Activated CD8-positive, alpha-beta T cell treated with anti-CD3 and anti-CD28 coated beads for 36 hours (primary cell): ENCODE measurements at regions not wholly inside any gene's neighbourhood (a gene's known extent, or its start where the extent isn't known, plus 50 kb on each side); places are given as distances from the start of the nearest gene placed in this dataset.

Source experiments
- ATAC-seq: fragments of 200-7000 bp; cut with Tn5 transposase; one replicate; pipeline ENCODE4 v1.10.0; 2021; ENCODE audit warnings: mild to moderate bottlenecking, moderate library complexity
- CTCF ChIA-PET: fragments of 350-600 bp; sonication (Branson Sonifier 250); formaldehyde crosslinking; loops from one replicate; lab custom pipeline; 2021; ENCODE audit warnings: antibody characterized with exemption; lab: Charles Lee
- POLR2A ChIA-PET: fragments of 350-600 bp; sonication (Branson Sonifier 250); formaldehyde crosslinking; loops from one replicate; lab custom pipeline; 2021; ENCODE audit warnings: antibody characterized with exemption; lab: Charles Lee
- DNase-seq: peaks from one replicate; pipeline ENCODE4 v3.0.0-alpha.2; 2020
- H3K27ac Mint-ChIP-seq: one replicate; pipeline ENCODE4 v1.8.0; 2021; ENCODE audit warnings: mild to moderate bottlenecking, mixed read lengths
- H3K27me3 Mint-ChIP-seq: one replicate; pipeline ENCODE4 v1.8.0; 2021; ENCODE audit warnings: mixed read lengths
- H3K36me3 Mint-ChIP-seq: one replicate; pipeline ENCODE4 v1.8.0; 2021; ENCODE audit warnings: low read depth, mixed read lengths
- H3K4me1 Mint-ChIP-seq: one replicate; pipeline ENCODE4 v1.8.0; 2021; ENCODE audit warnings: low read depth, mixed read lengths
- H3K4me3 Mint-ChIP-seq: one replicate; pipeline ENCODE4 v1.8.0; 2021; ENCODE audit warnings: mild to moderate bottlenecking, moderate library complexity, mixed read lengths
- H3K9me3 Mint-ChIP-seq: one replicate; pipeline ENCODE4 v1.8.0; 2021; ENCODE audit warnings: mixed read lengths
- CTCF ChIP-seq: fragments of 200-600 bp; IDR thresholded peaks from one replicate; pipeline ENCODE4 v1.8.0; 2022; ENCODE audit warnings: antibody characterized with exemption, mild to moderate bottlenecking
- intact Hi-C: fragments of 100-400 bp; cut with micrococcal nuclease; formaldehyde crosslinking; loops from one replicate; pipeline ENCODE4 v1.10.0; 2022

GRCh38 chr5:88401686-88402085, 133.0 kb upstream of the TMEM161B start:
- no peak for ATAC-seq
- H3K9me3 Mint-ChIP-seq: no peaks in the 10 kb centered on the region
- H3K36me3 Mint-ChIP-seq: no peaks in the 10 kb centered on the region
- peaks cover 4% of the 10 kb centered on the region for H3K4me1 Mint-ChIP-seq
- POLR2A ChIA-PET: no interaction called here
- intact Hi-C loops: no loop called here
- no peak for DNase-seq
- CTCF ChIA-PET: no interaction called here
- H3K4me3 Mint-ChIP-seq: no peak overlapping the region
- H3K27ac Mint-ChIP-seq: no peak overlapping the region
- no peak for TF ChIP-seq CTCF
- peaks cover 14% of the 10 kb centered on the region for H3K27me3 Mint-ChIP-seq

GRCh38 chr5:88401228-88401627, 132.6 kb upstream of the TMEM161B start:
- ChIA-PET CTCF (no interaction called here), POLR2A (no interaction called here)
- Mint-ChIP-seq H3K36me3 (no peaks in the 10 kb centered on the region), H3K4me3 (no peak overlapping the region), H3K27me3 (peaks cover 16% of the 10 kb centered on the region), H3K9me3 (no peaks in the 10 kb centered on the region), H3K27ac (no peak overlapping the region), H3K4me1 (peaks cover 4% of the 10 kb centered on the region)
- no peak for TF ChIP-seq CTCF
- intact Hi-C loops: no loop called here
- DNase-seq (no peak), ATAC-seq (no peak)

GRCh38 chr5:88399561-88399960, 130.9 kb upstream of the TMEM161B start:
- ChIA-PET CTCF (no interaction called here), POLR2A (no interaction called here)
- Mint-ChIP-seq H3K27ac (no peak overlapping the region), H3K9me3 (no peaks in the 10 kb centered on the region), H3K36me3 (no peaks in the 10 kb centered on the region), H3K4me3 (no peak overlapping the region), H3K4me1 (peaks cover 4% of the 10 kb centered on the region), H3K27me3 (peaks cover 11% of the 10 kb centered on the region)
- no peak for TF ChIP-seq CTCF
- intact Hi-C loops: no loop called here
- no peak for ATAC-seq
- DNase-seq: no peak

DNA sequence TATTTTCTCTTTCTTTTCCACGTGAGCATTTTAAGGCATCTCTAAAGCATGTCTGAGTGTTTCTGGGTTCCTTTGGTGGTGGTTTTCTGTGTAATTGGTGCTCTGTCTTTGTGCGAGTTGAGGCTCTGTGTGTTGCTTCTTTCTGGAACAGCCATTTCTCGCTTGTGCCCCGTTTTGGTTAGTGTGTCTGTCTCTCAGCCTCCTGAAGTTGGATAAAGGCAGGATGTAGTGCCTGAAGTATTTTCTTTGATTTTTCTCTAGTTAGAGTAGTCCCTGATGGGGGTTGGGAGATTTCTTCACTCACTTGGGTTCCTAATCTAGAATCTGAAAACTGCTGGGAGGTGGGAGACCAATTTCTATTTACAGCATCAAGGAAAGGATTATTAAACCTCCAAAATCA, 129.7 kb upstream of the TMEM161B start:
- no peak overlapping the region for H3K27ac Mint-ChIP-seq
- no peak for DNase-seq
- H3K4me3 Mint-ChIP-seq: no peak overlapping the region
- H3K9me3 Mint-ChIP-seq: no peaks in the 10 kb centered on the region
- peaks cover 4% of the 10 kb centered on the region for H3K4me1 Mint-ChIP-seq
- H3K36me3 Mint-ChIP-seq: no peaks in the 10 kb centered on the region
- POLR2A ChIA-PET: no interaction called here
- TF ChIP-seq CTCF: no peak
- H3K27me3 Mint-ChIP-seq: peaks cover 14% of the 10 kb centered on the region
- ATAC-seq: no peak
- CTCF ChIA-PET: no interaction called here
- intact Hi-C loops: no loop called here

DNA sequence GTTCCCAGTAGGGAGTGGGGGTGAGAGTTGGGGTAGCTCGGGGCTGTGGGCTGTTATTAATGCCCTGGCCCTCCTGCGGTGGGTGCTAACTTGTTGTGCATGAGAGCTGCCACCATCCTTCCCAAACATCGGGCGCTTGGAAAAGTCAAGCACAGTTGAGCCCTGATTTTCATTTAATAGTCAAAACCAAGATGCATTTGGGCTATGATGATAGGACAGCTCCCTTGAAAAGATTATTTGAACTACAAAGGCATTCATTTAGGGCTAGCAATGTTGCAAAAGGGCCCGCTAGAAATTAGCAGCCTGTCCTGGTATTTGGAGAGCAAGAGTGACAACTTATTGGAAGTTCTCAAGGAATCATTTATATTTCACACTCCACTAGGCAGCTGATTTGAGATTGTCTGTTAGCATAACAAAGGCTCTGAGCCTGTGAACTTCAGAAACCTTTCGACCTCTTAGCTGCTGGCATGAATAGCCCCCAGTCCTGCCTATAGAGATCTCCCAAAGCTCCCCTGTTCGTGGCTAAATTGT, 128.2 kb upstream of the TMEM161B start:
- DNase-seq: no peak
- ChIA-PET POLR2A (no interaction called here), CTCF (interaction anchor here (0.5 kb wide), 1 partner anchor 374 kb away, joined by 3 read pairs; no protein-coding TSS in a partner anchor)
- no peaks in the 10 kb centered on the region for H3K36me3 Mint-ChIP-seq
- no peak for TF ChIP-seq CTCF
- intact Hi-C loops: no loop called here
- no peak overlapping the region for H3K27ac Mint-ChIP-seq
- no peak overlapping the region for H3K4me3 Mint-ChIP-seq
- peaks cover 16% of the 10 kb centered on the region for H3K27me3 Mint-ChIP-seq
- ATAC-seq: no peak
- peaks cover 4% of the 10 kb centered on the region for H3K4me1 Mint-ChIP-seq
- no peaks in the 10 kb centered on the region for H3K9me3 Mint-ChIP-seq
